ENCODE measurements at regions not wholly inside any gene's neighbourhood (a gene's known extent, or its start where the extent isn't known, plus 50 kb on each side); places are given as distances from the start of the nearest gene placed in this dataset.
A peak's percentile ranks its signal among the peaks of the same experiment; 100 is the strongest.

GRCh38 chr2:217069263-217070042 lies 209.6 kb upstream of the TNP1 start:
- TF ChIP-seq CTCF (IDR thresholded peaks at IDR 0.05; ENCODE audit: low read depth, low read length), result no peak
- no peaks in the 10 kb centered on the region for H3K9me3 ChIP-seq (ENCODE audit: low read depth)
- H3K4me1 ChIP-seq (ENCODE audit: low read depth), result peaks cover 6% of the 10 kb centered on the region
- no peaks in the 10 kb centered on the region for H3K27me3 ChIP-seq
- no peak overlapping the region for H3K27ac ChIP-seq
- H3K36me3 ChIP-seq, result no peaks in the 10 kb centered on the region
- no peak overlapping the region for H3K4me3 ChIP-seq
- no peak for DNase-seq (ENCODE audit: low read depth in 1 of 2, low spot score in 1 of 2)

DNA sequence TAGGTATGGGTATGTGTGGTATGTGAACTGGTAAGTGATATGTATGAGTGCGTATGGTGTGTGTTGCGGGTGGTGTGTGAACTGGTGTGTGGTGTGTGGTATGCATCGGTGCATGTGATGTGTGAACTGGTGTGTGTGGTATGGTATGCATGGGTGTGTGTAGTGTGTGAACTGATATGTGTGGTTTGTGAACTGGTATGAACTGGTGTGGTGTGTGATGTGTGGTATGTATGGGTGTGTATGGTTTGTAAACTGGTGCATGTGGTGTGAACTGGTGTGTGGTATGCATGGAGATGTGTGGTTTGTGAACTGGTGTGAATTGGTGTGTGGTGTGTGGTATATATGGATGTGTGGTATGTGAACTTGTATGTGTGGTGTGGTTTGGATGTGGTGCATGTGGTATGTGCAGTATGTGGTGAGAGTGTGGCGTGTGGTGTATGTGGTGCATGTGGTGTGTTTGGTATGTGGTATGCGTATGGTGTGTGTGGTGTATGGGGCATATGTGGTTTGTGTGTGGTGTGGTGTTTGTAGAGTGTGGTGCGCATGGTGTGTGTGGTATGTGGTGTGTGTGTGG lies 208.9 kb upstream of the TNP1 start:
- Histone ChIP-seq H3K27me3 (no peaks in the 10 kb centered on the region), H3K4me1 (ENCODE audit: low read depth) (peaks cover 5% of the 10 kb centered on the region), H3K4me3 (no peak overlapping the region), H3K36me3 (no peaks in the 10 kb centered on the region), H3K9me3 (ENCODE audit: low read depth) (no peaks in the 10 kb centered on the region), H3K27ac (no peak overlapping the region)
- TF ChIP-seq CTCF (IDR thresholded peaks at IDR 0.05; ENCODE audit: low read depth, low read length), result no peak
- DNase-seq (ENCODE audit: low read depth in 1 of 2, low spot score in 1 of 2), result no peak

DNA sequence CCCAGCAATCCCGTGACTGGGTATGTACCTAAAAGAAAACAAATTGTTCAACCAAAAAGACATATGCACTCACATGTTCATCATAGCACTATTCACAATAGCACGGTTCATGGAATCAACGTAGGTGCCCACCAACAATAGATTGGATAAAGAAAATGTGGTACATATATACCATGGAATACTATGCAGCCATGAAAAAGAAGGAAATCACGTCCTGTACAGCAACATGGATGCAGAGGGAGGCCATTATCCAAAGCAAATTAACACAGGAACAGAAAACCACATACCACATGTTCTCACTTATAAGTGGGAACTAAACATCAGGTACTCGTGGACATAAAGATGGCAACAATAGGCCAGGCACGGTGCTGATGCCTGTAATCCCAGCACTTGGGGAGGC lies 207.9 kb upstream of the TNP1 start:
- Histone ChIP-seq H3K36me3 (no peaks in the 10 kb centered on the region), H3K4me1 (ENCODE audit: low read depth) (peaks cover 9% of the 10 kb centered on the region), H3K9me3 (ENCODE audit: low read depth) (no peaks in the 10 kb centered on the region), H3K27ac (no peak overlapping the region), H3K27me3 (no peaks in the 10 kb centered on the region), H3K4me3 (no peak overlapping the region)
- no peak for DNase-seq (ENCODE audit: low read depth in 1 of 2, low spot score in 1 of 2)
- TF ChIP-seq CTCF (IDR thresholded peaks at IDR 0.05; ENCODE audit: low read depth, low read length), result no peak

- H3K36me3 ChIP-seq, result no peaks in the 10 kb centered on the region
- no peak overlapping the region for H3K27ac ChIP-seq
- no peaks in the 10 kb centered on the region for H3K27me3 ChIP-seq
- no peaks in the 10 kb centered on the region for H3K9me3 ChIP-seq (ENCODE audit: low read depth)
- no peak for TF ChIP-seq CTCF (IDR thresholded peaks at IDR 0.05; ENCODE audit: low read depth, low read length)
- no peak for DNase-seq (ENCODE audit: low read depth in 1 of 2, low spot score in 1 of 2)
- no peak overlapping the region for H3K4me3 ChIP-seq
- peaks cover 14% of the 10 kb centered on the region for H3K4me1 ChIP-seq (ENCODE audit: low read depth)
Observed at GRCh38 chr2:217066510-217067270, 206.8 kb upstream of the TNP1 start.

GRCh38 chr2:217065695-217066405 lies 206.0 kb upstream of the TNP1 start:
- TF ChIP-seq CTCF (IDR thresholded peaks at IDR 0.05; ENCODE audit: low read depth, low read length), result no peak
- DNase-seq (ENCODE audit: low read depth in 1 of 2, low spot score in 1 of 2), result peak in 1 of 2 donors; percentile 94
- no peak overlapping the region for H3K27ac ChIP-seq
- no peaks in the 10 kb centered on the region for H3K36me3 ChIP-seq
- H3K4me3 ChIP-seq, result no peak overlapping the region
- peaks cover 14% of the 10 kb centered on the region for H3K4me1 ChIP-seq (ENCODE audit: low read depth)
- no peaks in the 10 kb centered on the region for H3K27me3 ChIP-seq
- H3K9me3 ChIP-seq (ENCODE audit: low read depth), result no peaks in the 10 kb centered on the region
